H9 (cell line): ENCODE measurements at regions not wholly inside any gene's neighbourhood (a gene's known extent, or its start where the extent isn't known, plus 50 kb on each side); places are given as distances from the start of the nearest gene placed in this dataset.

Source experiments
- DNase-seq: peaks from one replicate; pipeline ENCODE4 v3.0.0-alpha.2; 2017
- H2AFZ ChIP-seq: one replicate; pipeline ENCODE4 v1.6.1; 2013; ENCODE audit warnings: mild to moderate bottlenecking, low read length, control low read depth, moderate library complexity
- H2AK5ac ChIP-seq: 2 replicates; pipeline ENCODE4 v1.6.1; 2013; ENCODE audit warnings: low read length, control low read depth, mixed read lengths; ENCODE audit not compliant: insufficient read length
- H2BK120ac ChIP-seq: one replicate; pipeline ENCODE4 v1.6.1; 2013; ENCODE audit warnings: low read depth, mild to moderate bottlenecking, low read length, control low read depth, inconsistent platforms; ENCODE audit not compliant: poor library complexity, severe bottlenecking
- H2BK12ac ChIP-seq: 2 replicates; pipeline ENCODE4 v1.6.1; 2013; ENCODE audit warnings: low read length, control low read depth, mixed read lengths, low read depth; ENCODE audit not compliant: insufficient read length
- H2BK15ac ChIP-seq: 2 replicates; pipeline ENCODE4 v1.6.1; 2013; ENCODE audit warnings: low read depth, low read length, control low read depth
- H2BK20ac ChIP-seq: one replicate; pipeline ENCODE4 v1.6.1; 2013; ENCODE audit warnings: low read depth, mild to moderate bottlenecking, low read length, control low read depth, inconsistent platforms; ENCODE audit not compliant: poor library complexity, severe bottlenecking
- H2BK5ac ChIP-seq: 2 replicates; pipeline ENCODE4 v1.6.1; 2013; ENCODE audit warnings: low read length, control low read depth, mixed read lengths; ENCODE audit not compliant: insufficient read length
- H3K14ac ChIP-seq: 2 replicates; pipeline ENCODE4 v1.6.1; 2013; ENCODE audit warnings: low read length, control low read depth; ENCODE audit not compliant: insufficient read depth
- H3K18ac ChIP-seq: 2 replicates; pipeline ENCODE4 v1.6.1; 2013; ENCODE audit warnings: low read depth, mild to moderate bottlenecking, mixed read lengths, low read length, control low read depth; ENCODE audit not compliant: insufficient read length
- H3K23ac ChIP-seq: 2 replicates; pipeline ENCODE4 v1.6.1; 2013; ENCODE audit warnings: low read length, control low read depth, mixed read lengths, low read depth; ENCODE audit not compliant: insufficient read length
- H3K23me2 ChIP-seq: 2 replicates; pipeline ENCODE4 v1.6.1; 2013; ENCODE audit warnings: low read depth, mild to moderate bottlenecking, mixed read lengths, low read length, control low read depth; ENCODE audit not compliant: insufficient read length, poor library complexity, severe bottlenecking
- H3K27ac ChIP-seq: 2 replicates; pipeline ENCODE4 v1.5.1; 2013; ENCODE audit warnings: low read length, control low read depth, mixed read lengths, low read depth; ENCODE audit not compliant: insufficient read length
- H3K27me3 ChIP-seq: 2 replicates; pipeline ENCODE4 v1.6.1; 2013; ENCODE audit warnings: low read length, control low read depth, inconsistent platforms; ENCODE audit not compliant: insufficient read depth
- H3K4ac ChIP-seq: 2 replicates; pipeline ENCODE4 v1.6.1; 2013; ENCODE audit warnings: low read depth, mild to moderate bottlenecking, control low read depth, inconsistent platforms, low read length, moderate library complexity
- H3K4me1 ChIP-seq: 2 replicates; pipeline ENCODE4 v1.6.1; 2013; ENCODE audit warnings: low read length, control low read depth, inconsistent platforms; ENCODE audit not compliant: insufficient read depth
- H3K4me2 ChIP-seq: 2 replicates; pipeline ENCODE4 v1.6.1; 2013; ENCODE audit warnings: low read length, control low read depth, mixed read lengths; ENCODE audit not compliant: insufficient read length, insufficient read depth
- H3K56ac ChIP-seq: 2 replicates; pipeline ENCODE4 v1.6.1; 2013; ENCODE audit warnings: low read depth, mild to moderate bottlenecking, mixed read lengths, low read length, control low read depth; ENCODE audit not compliant: insufficient read length
- H3K79me1 ChIP-seq: 2 replicates; pipeline ENCODE4 v1.6.1; 2013; ENCODE audit warnings: low read depth, mild to moderate bottlenecking, moderate library complexity, low read length, control low read depth, inconsistent platforms; ENCODE audit not compliant: insufficient read depth, poor library complexity, severe bottlenecking
- H3K79me2 ChIP-seq: 2 replicates; pipeline ENCODE4 v1.6.1; 2013; ENCODE audit warnings: low read length, control low read depth, inconsistent platforms; ENCODE audit not compliant: insufficient read depth
- H3K9ac ChIP-seq: 2 replicates; pipeline ENCODE4 v1.6.1; 2013; ENCODE audit warnings: low read length, control low read depth, mixed read lengths; ENCODE audit not compliant: insufficient read length; ENCODE audit errors: extremely low read depth
- H3K9me3 ChIP-seq: one replicate; pipeline ENCODE4 v1.6.1; 2013; ENCODE audit warnings: low read depth, low read length, inconsistent platforms; ENCODE audit not compliant: control insufficient read depth
- H3T11ph ChIP-seq: one replicate; pipeline ENCODE4 v1.6.1; 2013; ENCODE audit warnings: mild to moderate bottlenecking, low read length, control low read depth, inconsistent platforms
- H4K20me1 ChIP-seq: one replicate; pipeline ENCODE4 v1.6.1; 2013; ENCODE audit not compliant: control insufficient read depth, insufficient read length, insufficient read depth
- H4K5ac ChIP-seq: 2 replicates; pipeline ENCODE4 v1.6.1; 2013; ENCODE audit warnings: low read depth, mild to moderate bottlenecking, mixed read lengths, low read length, control low read depth; ENCODE audit not compliant: insufficient read length
- H4K8ac ChIP-seq: replicated peaks from 2 replicates; pipeline ENCODE4 v1.6.1; 2013; ENCODE audit warnings: low read length, control low read depth, mixed read lengths, low read depth; ENCODE audit not compliant: insufficient read length
- H4K91ac ChIP-seq: 2 replicates; pipeline ENCODE4 v1.6.1; 2013; ENCODE audit warnings: low read depth, mild to moderate bottlenecking, moderate library complexity, mixed read lengths, low read length, control low read depth; ENCODE audit not compliant: insufficient read length
- H3K27ac Mint-ChIP-seq, 3 experiments: 2 replicates in 2 of 3; 3 replicates in 1 of 3; pipeline ENCODE4 v1.8.0; 2020 to 2021; ENCODE audit warnings: mixed read lengths in 3 of 3, mild to moderate bottlenecking in 1 of 3, moderate library complexity in 1 of 3
- H3K27me3 Mint-ChIP-seq: 2 replicates; pipeline ENCODE4 v1.8.0; 2021; ENCODE audit warnings: low read depth, mild to moderate bottlenecking, moderate library complexity, mixed read lengths
- H3K36me3 Mint-ChIP-seq, 3 experiments: 2 replicates in 2 of 3; 3 replicates in 1 of 3; pipeline ENCODE4 v1.8.0; 2020 to 2021; ENCODE audit warnings: low read depth in 3 of 3, mixed read lengths in 3 of 3; ENCODE audit not compliant: insufficient read depth in 1 of 3
- H3K4me1 Mint-ChIP-seq, 2 experiments: 2 replicates each; pipeline ENCODE4 v1.8.0; 2020; ENCODE audit warnings: mixed read lengths in 2 of 2
- H3K4me3 Mint-ChIP-seq, 2 experiments: 2 replicates in 1 of 2; 3 replicates in 1 of 2; pipeline ENCODE4 v1.8.0; 2020 to 2021; ENCODE audit warnings: mild to moderate bottlenecking in 2 of 2, mixed read lengths in 2 of 2, moderate library complexity in 1 of 2
- H3K9me3 Mint-ChIP-seq, 2 experiments: 2 replicates in 1 of 2; 3 replicates in 1 of 2; pipeline ENCODE4 v1.8.0; 2020; ENCODE audit warnings: mild to moderate bottlenecking in 2 of 2, mixed read lengths in 2 of 2, moderate library complexity in 1 of 2
- whole genome bisulfite sequencing: extraction: QIAGEN DNeasy Blood & Tissue Kit; methylation state at CpG from one replicate; pipeline ENCODE4 v1.1.7; 2013; ENCODE audit warnings: missing lambda C conversion rate, low lambda C conversion rate, mixed read lengths; ENCODE audit not compliant: insufficient read length; ENCODE audit errors: extremely low coverage; 5-methylcytosine and 5-hydroxymethylcytosine counted together
- TF ChIP-seq, protein P1 (sequence below): fragments of 200-600 bp; sonication (generic); conservative IDR thresholded peaks from 3 replicates; pipeline ENCODE4 v1.8.0; 2021; ENCODE audit warnings: antibody characterized with exemption, mild to moderate bottlenecking

DNA sequence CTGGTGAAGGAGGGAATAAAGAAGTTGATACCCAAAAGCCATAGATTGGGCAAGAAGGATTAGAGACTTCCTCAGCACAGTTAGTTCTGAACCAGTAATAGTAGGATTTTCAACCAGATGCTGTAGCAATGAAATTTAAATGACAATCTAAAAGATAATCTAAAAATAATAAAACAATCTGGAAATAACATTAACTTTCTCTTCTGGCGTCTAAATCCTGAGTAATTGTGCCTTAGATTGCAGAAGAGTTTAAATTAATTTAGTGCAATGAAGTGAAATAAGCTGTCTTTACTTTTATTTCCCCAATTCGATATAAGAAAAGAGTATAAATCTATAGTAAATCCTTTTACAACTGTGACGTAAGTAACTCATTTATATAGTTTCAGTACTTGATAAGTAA, 186.8 kb upstream of the DOK6 start:
- no peaks in the 10 kb centered on the region for H3K9me3 Mint-ChIP-seq
- H3K4me3 Mint-ChIP-seq, result no peak overlapping the region

More for the DNA sequence above, 186.8 kb upstream of the DOK6 start:
- no peak overlapping the region for H4K8ac ChIP-seq
- H3T11ph ChIP-seq, result no peak overlapping the region
- H4K91ac ChIP-seq, result no peak overlapping the region
- no peak overlapping the region for H3K4me2 ChIP-seq
- no peak for DNase-seq
- H3K4me1 Mint-ChIP-seq, result peaks cover 3 to 10% of the 10 kb centered on the region in 2 experiments; a peak in 3 of 4 replicates
- H3K79me1 ChIP-seq, result no peaks in the 10 kb centered on the region
- H4K5ac ChIP-seq, result no peak overlapping the region
- no peak overlapping the region for H2BK20ac ChIP-seq
- no peak overlapping the region for H2BK15ac ChIP-seq
- H3K56ac ChIP-seq, result no peak overlapping the region
- no peak overlapping the region for H3K27ac ChIP-seq
- no peak overlapping the region for H2BK120ac ChIP-seq
- no peaks in the 10 kb centered on the region for H3K79me2 ChIP-seq
- no peaks in the 10 kb centered on the region for H4K20me1 ChIP-seq
- H3K18ac ChIP-seq, result no peak overlapping the region
- H3K27me3 ChIP-seq, result no peaks in the 10 kb centered on the region
- no peaks in the 10 kb centered on the region for H3K36me3 Mint-ChIP-seq
- no peak overlapping the region for H3K4ac ChIP-seq
- WGBS, result no CpG with 5 or more reads among the region's 3 CpGs
- no peaks in the 10 kb centered on the region for H3K9me3 ChIP-seq
- no peak overlapping the region for H3K23ac ChIP-seq
- H3K4me1 ChIP-seq, result no peaks in the 10 kb centered on the region
- no peak overlapping the region for H2AFZ ChIP-seq
- H3K27ac Mint-ChIP-seq, result no peak overlapping the region
- no peak overlapping the region for H3K9ac ChIP-seq
- H3K14ac ChIP-seq, result no peak overlapping the region
- no peaks in the 10 kb centered on the region for H3K27me3 Mint-ChIP-seq
- H2BK5ac ChIP-seq, result no peak overlapping the region
- no peak overlapping the region for H2AK5ac ChIP-seq
- H2BK12ac ChIP-seq, result no peak overlapping the region
- TF ChIP-seq, protein P1, sequence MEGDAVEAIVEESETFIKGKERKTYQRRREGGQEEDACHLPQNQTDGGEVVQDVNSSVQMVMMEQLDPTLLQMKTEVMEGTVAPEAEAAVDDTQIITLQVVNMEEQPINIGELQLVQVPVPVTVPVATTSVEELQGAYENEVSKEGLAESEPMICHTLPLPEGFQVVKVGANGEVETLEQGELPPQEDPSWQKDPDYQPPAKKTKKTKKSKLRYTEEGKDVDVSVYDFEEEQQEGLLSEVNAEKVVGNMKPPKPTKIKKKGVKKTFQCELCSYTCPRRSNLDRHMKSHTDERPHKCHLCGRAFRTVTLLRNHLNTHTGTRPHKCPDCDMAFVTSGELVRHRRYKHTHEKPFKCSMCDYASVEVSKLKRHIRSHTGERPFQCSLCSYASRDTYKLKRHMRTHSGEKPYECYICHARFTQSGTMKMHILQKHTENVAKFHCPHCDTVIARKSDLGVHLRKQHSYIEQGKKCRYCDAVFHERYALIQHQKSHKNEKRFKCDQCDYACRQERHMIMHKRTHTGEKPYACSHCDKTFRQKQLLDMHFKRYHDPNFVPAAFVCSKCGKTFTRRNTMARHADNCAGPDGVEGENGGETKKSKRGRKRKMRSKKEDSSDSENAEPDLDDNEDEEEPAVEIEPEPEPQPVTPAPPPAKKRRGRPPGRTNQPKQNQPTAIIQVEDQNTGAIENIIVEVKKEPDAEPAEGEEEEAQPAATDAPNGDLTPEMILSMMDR, result no peak
- no peaks in the 10 kb centered on the region for H3K23me2 ChIP-seq
